Liver (tissue), 3 donors: ENCODE measurements at regions not wholly inside any gene's neighbourhood (a gene's known extent, or its start where the extent isn't known, plus 50 kb on each side); places are given as distances from the start of the nearest gene placed in this dataset.

Source experiments
- ATF3 ChIP-seq: IDR thresholded peaks from 2 replicates; pipeline ENCODE4 v1.6.1; 2016; ENCODE audit warnings: antibody characterized with exemption
- CTCF ChIP-seq: fragments of 150-350 bp; IDR thresholded peaks from 2 replicates; pipeline ENCODE4 v1.5.1; 2017; ENCODE audit warnings: improper control_type of control experiment, low read depth, low read length; ENCODE audit not compliant: missing input control
- EGR1 ChIP-seq, 2 donors: IDR thresholded peaks; 2 replicates each; pipeline ENCODE4 v1.6.1; 2016 to 2018; ENCODE audit warnings: antibody characterized with exemption in 2 of 2, low read depth in 2 of 2
- GABPA ChIP-seq, 2 donors: IDR thresholded peaks in 1 of 2; conservative IDR thresholded peaks in 1 of 2; 2 replicates each; pipeline ENCODE4 v1.6.1; 2016; ENCODE audit warnings: antibody characterized with exemption in 2 of 2, mild to moderate bottlenecking in 1 of 2, moderate library complexity in 1 of 2
- HNF4G ChIP-seq: IDR thresholded peaks from 2 replicates; pipeline ENCODE4 v1.6.1; 2016; ENCODE audit warnings: antibody characterized with exemption
- JUND ChIP-seq, 2 donors: IDR thresholded peaks; 2 replicates each; pipeline ENCODE4 v1.6.1; 2016; ENCODE audit warnings: antibody characterized with exemption in 2 of 2
- MAX ChIP-seq: IDR thresholded peaks from 2 replicates; pipeline ENCODE4 v1.6.1; 2016; ENCODE audit warnings: antibody characterized with exemption
- RAD21 ChIP-seq, 2 donors: IDR thresholded peaks; 2 replicates each; pipeline ENCODE4 v1.6.1; 2016; ENCODE audit warnings: antibody characterized with exemption in 2 of 2, mild to moderate bottlenecking in 2 of 2
- REST ChIP-seq: IDR thresholded peaks from 2 replicates; pipeline ENCODE4 v1.6.1; 2016; ENCODE audit warnings: antibody characterized with exemption, mild to moderate bottlenecking
- RXRA ChIP-seq, 2 donors: IDR thresholded peaks; 2 replicates each; pipeline ENCODE4 v1.6.1; 2017 to 2018; ENCODE audit warnings: antibody characterized with exemption in 2 of 2, mild to moderate bottlenecking in 1 of 2
- TAF1 ChIP-seq: conservative IDR thresholded peaks from 2 replicates; pipeline ENCODE4 v1.6.1; 2016; ENCODE audit warnings: antibody characterized with exemption, mild to moderate bottlenecking
- ZBTB33 ChIP-seq: IDR thresholded peaks from 2 replicates; pipeline ENCODE4 v1.6.1; 2016; ENCODE audit warnings: antibody characterized with exemption
- donor health status: healthy.
- donor health status: healthy.

- TF ChIP-seq CTCF = no peak
- TF ChIP-seq RAD21 (IDR thresholded peaks at IDR 0.05) = no peak
- TF ChIP-seq ZBTB33 = no peak
- no peak for TF ChIP-seq REST
- TF ChIP-seq JUND (IDR thresholded peaks at IDR 0.05) = no peak
- TF ChIP-seq GABPA (IDR thresholded peaks at IDR 0.05 in 1 of 2, conservative IDR thresholded peaks at IDR 0.05 in 1 of 2) = no peak
- no peak for TF ChIP-seq HNF4G
- no peak for TF ChIP-seq RXRA (IDR thresholded peaks at IDR 0.05)
- no peak for TF ChIP-seq ATF3
- TF ChIP-seq TAF1 = no peak
- TF ChIP-seq MAX = no peak
- no peak for TF ChIP-seq EGR1 (IDR thresholded peaks at IDR 0.05; ENCODE audit: low read depth in 2 of 2)
Measured at GRCh38 chr2:84057917-84058560, 401.0 kb downstream of the SUCLG1 start.
